ENCODE measurements at regions not wholly inside any gene's neighbourhood (a gene's known extent, or its start where the extent isn't known, plus 50 kb on each side); places are given as distances from the start of the nearest gene placed in this dataset.

DNA sequence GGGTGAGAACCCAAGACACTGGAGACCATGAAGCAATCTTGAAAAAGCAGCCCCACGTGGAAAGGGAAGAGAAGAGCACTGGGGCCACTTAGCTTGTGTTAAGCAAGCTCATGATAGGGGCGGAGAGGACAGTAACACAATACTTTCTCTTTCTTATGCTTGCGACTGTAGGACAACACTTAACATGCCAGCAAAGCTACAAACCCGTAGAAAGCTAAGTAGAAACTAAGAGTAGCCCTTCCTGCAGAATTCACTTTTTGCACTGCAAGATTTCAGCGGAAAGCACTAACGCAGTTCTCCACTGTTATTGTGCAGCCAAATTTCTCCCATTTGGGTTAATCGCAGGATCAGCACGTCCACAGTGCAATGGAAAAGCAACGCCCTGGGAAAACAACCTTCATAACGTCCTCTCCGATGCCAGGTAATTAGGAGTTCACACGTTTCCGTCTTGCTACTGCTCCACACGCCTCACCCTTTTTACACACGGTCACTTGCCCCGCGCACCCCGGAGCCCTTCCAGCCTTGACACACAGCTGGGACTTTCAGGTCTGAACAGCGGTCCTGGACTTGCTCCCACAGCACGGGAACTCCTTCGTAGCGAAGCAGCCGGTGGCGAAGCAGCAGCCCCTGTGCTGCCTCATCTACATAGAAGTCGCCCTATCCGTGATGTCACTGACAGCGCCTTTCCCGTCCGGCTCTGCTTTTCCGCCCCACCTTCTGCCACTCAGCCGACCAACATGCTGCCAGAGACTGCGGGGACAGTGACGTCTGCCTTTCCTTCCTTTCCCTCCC, 148.6 kb downstream of the PPIAL4G start (continued):
- TF ChIP-seq SRSF7 (optimal IDR thresholded peaks at IDR 0.05; ENCODE audit: low read depth, low read length) (no peak), CBX1 (IDR thresholded peaks at IDR 0.05; ENCODE audit: low read depth) (peak; percentile 100), HIVEP1 (CRISPR knock-in tag; IDR thresholded peaks at IDR 0.05) (0 out of 2 replicates have a peak, but pooled peaks have one; percentile 41), L3MBTL2 (IDR thresholded peaks at IDR 0.05) (peak; percentile 79), ZNF584 (CRISPR knock-in tag; IDR thresholded peaks at IDR 0.05; ENCODE audit: low read depth) (no peak), E4F1 (CRISPR knock-in tag; IDR thresholded peaks at IDR 0.05; ENCODE audit: borderline replicate concordance) (peak; percentile 72; the same call in 1 of the 2 replicates), MAFK (IDR thresholded peaks at IDR 0.05; ENCODE audit: low read length) (no peak; the same call in 1 of the 2 replicates), GATA2 (CRISPR knock-in tag; IDR thresholded peaks at IDR 0.05) (peak; percentile 82), MYBL2 (IDR thresholded peaks at IDR 0.05; ENCODE audit: low read depth) (no peak; the same call in 1 of the 2 replicates), MYBL2 (CRISPR knock-in tag; IDR thresholded peaks at IDR 0.05; ENCODE audit: borderline replicate concordance) (no peak), STAG1 (CRISPR knock-in tag; IDR thresholded peaks at IDR 0.05; ENCODE audit: borderline replicate concordance) (peak; percentile 30; the same call in 1 of the 2 replicates), XRCC4 (IDR thresholded peaks at IDR 0.05; ENCODE audit: extremely low read depth, insufficient read depth, insufficient read length) (no peak), JUND (IDR thresholded peaks at IDR 0.05; ENCODE audit: borderline replicate concordance, low read depth, low read length) (peak; percentile 54), JUND (tag; IDR thresholded peaks at IDR 0.05; ENCODE audit: borderline replicate concordance, low read depth, low read length) (peak; percentile 31; the same call in 2 of the 3 replicates), VEZF1 (CRISPR knock-in tag; IDR thresholded peaks at IDR 0.05) (peak; percentile 46; the same call in 1 of the 2 replicates), ZNF174 (CRISPR knock-in tag; IDR thresholded peaks at IDR 0.05) (peak; percentile 93), KDM1A (IDR thresholded peaks at IDR 0.05) (no peak), SMARCA5 (IDR thresholded peaks at IDR 0.05) (no peak), CGGBP1 (CRISPR knock-in tag; IDR thresholded peaks at IDR 0.05) (peak; percentile 99), HDAC3 (IDR thresholded peaks at IDR 0.05; ENCODE audit: borderline replicate concordance, partially characterized antibody) (peak; percentile 80), ZNF785 (CRISPR knock-in tag; IDR thresholded peaks at IDR 0.05) (no peak), POLR2B (IDR thresholded peaks at IDR 0.05; ENCODE audit: low read depth, partially characterized antibody) (peak; percentile 100), CSDE1 (IDR thresholded peaks at IDR 0.05) (peak in 1 of 2 experiments; percentile 97; a peak in 2 of 4 replicates)
- TF ChIP-seq, protein P1, sequence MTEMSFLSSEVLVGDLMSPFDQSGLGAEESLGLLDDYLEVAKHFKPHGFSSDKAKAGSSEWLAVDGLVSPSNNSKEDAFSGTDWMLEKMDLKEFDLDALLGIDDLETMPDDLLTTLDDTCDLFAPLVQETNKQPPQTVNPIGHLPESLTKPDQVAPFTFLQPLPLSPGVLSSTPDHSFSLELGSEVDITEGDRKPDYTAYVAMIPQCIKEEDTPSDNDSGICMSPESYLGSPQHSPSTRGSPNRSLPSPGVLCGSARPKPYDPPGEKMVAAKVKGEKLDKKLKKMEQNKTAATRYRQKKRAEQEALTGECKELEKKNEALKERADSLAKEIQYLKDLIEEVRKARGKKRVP (CRISPR knock-in tag; IDR thresholded peaks at IDR 0.05): peak; percentile 90

Data from K562 (cell line).